Heart left ventricle (tissue), 13 donors: ENCODE measurements at regions not wholly inside any gene's neighbourhood (a gene's known extent, or its start where the extent isn't known, plus 50 kb on each side); places are given as distances from the start of the nearest gene placed in this dataset.

ENCODE experiments used
- CTCF ChIP-seq, 12 donors: fragments of 200-600 bp; sonication (generic) in 4 of 12; IDR thresholded peaks; one replicate each; pipeline versions ENCODE4 v1.5.0 to v1.8.0; 2018 to 2022; ENCODE audit warnings: antibody characterized with exemption in 12 of 12, mild to moderate bottlenecking in 5 of 12
- POLR2A ChIP-seq, 2 donors: fragments of 450-650 bp; IDR thresholded peaks; one replicate each; pipeline ENCODE4 v1.6.1; 2017; ENCODE audit warnings: antibody characterized with exemption in 2 of 2, mild to moderate bottlenecking in 2 of 2, moderate library complexity in 2 of 2
- donor health status: ischemic (EF 13 %, LVEDD 7.1; RV severe dilation, severe dysfunction).
- donor health status: DM: no; HTN: yes; CAD: no.
- donor health status: DM: no; HTN: no; CAD: no.
- donor health status: ischemic (EF 25% LVEDD 6.9; RV normal size, moderate dysfunction).
- donor health status: ischemic (EF 25% LVEDD 5.7; RV mildly dilated, moderate dysfunction).
- donor health status: ischemic (EF 35%, LVEDD 5.7; RV mildly dilated, moderate dysfunction).
- donor health status: nonischemic (EF 11% LVEDD 7.7; RV severe dilation, severe dysfunction).
- donor health status: DM: yes; HTN: yes; CAD: no.
- donor health status: PGD.
- donor health status: ischemic (EF 29% LVEDD 5.4; RV normal size, mild dysfunction).
- donor health status: nonischemic (EF 23%, LVEDD 6.1; RV moderate dilation, normal function).

- TF ChIP-seq CTCF (IDR thresholded peaks at IDR 0.05), result no peak
- no peak for TF ChIP-seq POLR2A (IDR thresholded peaks at IDR 0.05)
Measured at GRCh38 chr3:10599444-10599843, 94.1 kb upstream of the ATP2B2 start.
